ENCODE measurements at regions not wholly inside any gene's neighbourhood (a gene's known extent, or its start where the extent isn't known, plus 50 kb on each side); places are given as distances from the start of the nearest gene placed in this dataset.

DNA sequence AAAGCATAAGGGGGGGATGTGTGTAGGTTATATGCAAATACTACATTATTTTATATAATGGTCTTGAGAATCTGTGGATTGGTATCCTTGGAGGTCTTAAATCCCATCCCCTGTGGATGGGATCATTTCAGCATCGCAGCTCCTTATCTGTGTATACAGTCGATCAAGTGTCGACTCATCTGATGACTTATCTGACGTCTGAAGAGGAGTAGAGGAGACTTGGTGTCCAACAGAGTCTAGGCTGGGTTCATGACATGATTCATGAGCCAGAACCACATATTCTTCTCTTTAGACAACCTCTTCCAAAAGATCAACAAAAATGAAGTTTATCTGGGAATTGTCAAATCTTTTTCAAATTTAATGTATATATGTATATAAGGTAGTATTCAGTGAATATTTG, 220.7 kb downstream of the NR2F2 start:
- TF ChIP-seq, protein P1, sequence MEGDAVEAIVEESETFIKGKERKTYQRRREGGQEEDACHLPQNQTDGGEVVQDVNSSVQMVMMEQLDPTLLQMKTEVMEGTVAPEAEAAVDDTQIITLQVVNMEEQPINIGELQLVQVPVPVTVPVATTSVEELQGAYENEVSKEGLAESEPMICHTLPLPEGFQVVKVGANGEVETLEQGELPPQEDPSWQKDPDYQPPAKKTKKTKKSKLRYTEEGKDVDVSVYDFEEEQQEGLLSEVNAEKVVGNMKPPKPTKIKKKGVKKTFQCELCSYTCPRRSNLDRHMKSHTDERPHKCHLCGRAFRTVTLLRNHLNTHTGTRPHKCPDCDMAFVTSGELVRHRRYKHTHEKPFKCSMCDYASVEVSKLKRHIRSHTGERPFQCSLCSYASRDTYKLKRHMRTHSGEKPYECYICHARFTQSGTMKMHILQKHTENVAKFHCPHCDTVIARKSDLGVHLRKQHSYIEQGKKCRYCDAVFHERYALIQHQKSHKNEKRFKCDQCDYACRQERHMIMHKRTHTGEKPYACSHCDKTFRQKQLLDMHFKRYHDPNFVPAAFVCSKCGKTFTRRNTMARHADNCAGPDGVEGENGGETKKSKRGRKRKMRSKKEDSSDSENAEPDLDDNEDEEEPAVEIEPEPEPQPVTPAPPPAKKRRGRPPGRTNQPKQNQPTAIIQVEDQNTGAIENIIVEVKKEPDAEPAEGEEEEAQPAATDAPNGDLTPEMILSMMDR (IDR thresholded peaks at IDR 0.05) = no peak
- no peaks in the 10 kb centered on the region for H3K36me3 Mint-ChIP-seq (ENCODE audit: unreplicated experiment)
- peaks cover 4% of the 10 kb centered on the region for H3K4me1 Mint-ChIP-seq (ENCODE audit: unreplicated experiment)
- H3K27me3 Mint-ChIP-seq (ENCODE audit: unreplicated experiment) = peaks cover 8% of the 10 kb centered on the region
- no peak overlapping the region for H3K4me3 Mint-ChIP-seq (ENCODE audit: unreplicated experiment)
- no peak overlapping the region for H3K27ac Mint-ChIP-seq (ENCODE audit: unreplicated experiment)
- no peak for DNase-seq (ENCODE audit: extremely low spot score, unreplicated experiment)
- H3K9me3 Mint-ChIP-seq (ENCODE audit: unreplicated experiment) = no peaks in the 10 kb centered on the region

DNA sequence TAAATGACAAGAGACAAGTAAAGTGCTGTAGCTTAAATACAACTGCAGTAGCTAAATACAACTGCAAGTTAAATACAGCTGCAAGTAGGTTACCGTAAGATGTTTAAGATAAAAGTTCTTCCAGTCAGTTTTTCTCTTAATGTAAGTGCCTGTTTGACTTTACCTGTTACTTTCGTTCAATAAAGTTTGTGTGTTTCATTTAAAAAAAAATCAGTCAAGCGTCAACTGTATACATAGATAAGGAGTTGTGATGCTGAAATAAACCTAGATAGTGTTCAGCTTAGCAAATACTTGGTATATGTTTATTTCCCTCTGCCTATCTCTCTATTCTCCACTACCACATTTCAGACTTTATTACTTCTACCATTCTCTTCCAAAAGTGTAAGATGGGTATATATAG, 221.2 kb downstream of the NR2F2 start:
- H3K36me3 Mint-ChIP-seq (ENCODE audit: unreplicated experiment) = no peaks in the 10 kb centered on the region
- H3K27me3 Mint-ChIP-seq (ENCODE audit: unreplicated experiment) = peaks cover 8% of the 10 kb centered on the region
- H3K9me3 Mint-ChIP-seq (ENCODE audit: unreplicated experiment) = no peaks in the 10 kb centered on the region
- H3K27ac Mint-ChIP-seq (ENCODE audit: unreplicated experiment) = no peak overlapping the region
- peaks cover 4% of the 10 kb centered on the region for H3K4me1 Mint-ChIP-seq (ENCODE audit: unreplicated experiment)
- TF ChIP-seq, protein P1 (IDR thresholded peaks at IDR 0.05) = no peak
- no peak for DNase-seq (ENCODE audit: extremely low spot score, unreplicated experiment)
- H3K4me3 Mint-ChIP-seq (ENCODE audit: unreplicated experiment) = no peak overlapping the region

DNA sequence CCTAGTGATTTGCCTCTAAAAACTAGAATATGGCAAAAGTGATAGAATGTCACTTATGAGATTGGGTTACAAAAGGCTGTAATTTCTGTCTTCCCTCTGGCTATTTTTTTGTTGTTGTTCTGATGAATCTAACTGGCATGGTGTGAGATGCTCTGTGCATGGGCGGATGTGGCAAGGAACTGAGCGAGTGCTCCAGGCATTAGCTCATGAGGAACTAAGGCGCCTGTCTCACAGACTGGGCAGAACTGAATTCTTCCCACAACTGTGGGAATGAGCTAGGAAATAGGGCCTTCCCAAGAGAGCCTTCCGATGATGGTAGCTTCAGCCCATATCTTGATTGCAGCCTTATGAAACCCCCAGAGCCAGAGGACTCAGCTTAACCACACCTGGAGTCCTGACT, 222.5 kb downstream of the NR2F2 start:
- TF ChIP-seq, protein P1 (IDR thresholded peaks at IDR 0.05) = no peak
- Mint-ChIP-seq H3K27me3 (ENCODE audit: unreplicated experiment) (peaks cover 8% of the 10 kb centered on the region), H3K9me3 (ENCODE audit: unreplicated experiment) (no peaks in the 10 kb centered on the region), H3K36me3 (ENCODE audit: unreplicated experiment) (no peaks in the 10 kb centered on the region), H3K4me1 (ENCODE audit: unreplicated experiment) (peaks cover 4% of the 10 kb centered on the region), H3K27ac (ENCODE audit: unreplicated experiment) (no peak overlapping the region), H3K4me3 (ENCODE audit: unreplicated experiment) (no peak overlapping the region)
- no peak for DNase-seq (ENCODE audit: extremely low spot score, unreplicated experiment)

DNA sequence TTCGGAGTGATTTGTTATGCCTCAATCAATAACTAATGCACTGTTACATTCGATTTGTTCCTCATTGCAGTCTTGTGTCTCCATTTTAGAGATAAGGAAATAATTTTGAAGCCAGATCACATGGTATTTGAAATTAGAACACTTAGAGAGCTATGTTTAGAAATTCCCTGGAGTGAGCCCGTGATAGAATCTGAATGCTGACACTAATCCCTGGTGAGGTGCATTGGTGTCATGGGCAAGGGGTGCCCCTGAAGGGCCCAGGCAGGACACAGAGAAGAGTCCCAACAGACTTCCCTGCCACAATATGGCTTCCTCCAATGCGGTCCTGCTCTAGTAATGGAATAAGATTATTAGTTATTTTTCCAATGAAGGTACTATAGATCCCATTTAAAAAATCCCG, 223.0 kb downstream of the NR2F2 start:
- peaks cover 5% of the 10 kb centered on the region for H3K27me3 Mint-ChIP-seq (ENCODE audit: unreplicated experiment)
- H3K4me1 Mint-ChIP-seq (ENCODE audit: unreplicated experiment) = peaks cover 4% of the 10 kb centered on the region
- H3K36me3 Mint-ChIP-seq (ENCODE audit: unreplicated experiment) = no peaks in the 10 kb centered on the region
- no peak overlapping the region for H3K4me3 Mint-ChIP-seq (ENCODE audit: unreplicated experiment)
- H3K27ac Mint-ChIP-seq (ENCODE audit: unreplicated experiment) = no peak overlapping the region
- no peak for DNase-seq (ENCODE audit: extremely low spot score, unreplicated experiment)
- TF ChIP-seq, protein P1 (IDR thresholded peaks at IDR 0.05) = no peak
- no peaks in the 10 kb centered on the region for H3K9me3 Mint-ChIP-seq (ENCODE audit: unreplicated experiment)

DNA sequence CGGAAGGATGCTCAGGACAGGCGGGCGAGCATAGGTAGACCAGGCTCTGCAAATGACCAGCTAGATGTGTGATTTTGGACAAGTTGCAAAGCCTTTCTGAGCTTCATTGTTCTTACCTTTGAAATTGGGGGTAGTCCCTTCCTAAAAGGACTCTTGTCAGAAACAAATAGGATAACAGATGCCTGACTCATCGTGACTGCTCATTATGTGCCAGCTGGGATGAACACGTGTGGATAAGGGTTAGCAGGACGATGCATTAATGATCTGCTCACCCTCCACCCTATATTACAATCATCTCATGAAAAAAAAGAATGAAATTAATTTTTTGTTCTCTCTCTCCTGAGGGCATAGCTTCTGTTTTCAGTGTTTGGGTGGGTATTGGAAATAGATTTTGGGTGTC, 223.4 kb downstream of the NR2F2 start:
- Mint-ChIP-seq H3K4me1 (ENCODE audit: unreplicated experiment) (peaks cover 4% of the 10 kb centered on the region), H3K27me3 (ENCODE audit: unreplicated experiment) (peaks cover under 1% of the 10 kb centered on the region), H3K4me3 (ENCODE audit: unreplicated experiment) (no peak overlapping the region), H3K27ac (ENCODE audit: unreplicated experiment) (no peak overlapping the region), H3K9me3 (ENCODE audit: unreplicated experiment) (no peaks in the 10 kb centered on the region), H3K36me3 (ENCODE audit: unreplicated experiment) (no peaks in the 10 kb centered on the region)
- DNase-seq (ENCODE audit: extremely low spot score, unreplicated experiment) = no peak
- TF ChIP-seq, protein P1 (IDR thresholded peaks at IDR 0.05) = no peak

Data from osteocyte (in vitro differentiated cells).